ENCODE measurements at regions not wholly inside any gene's neighbourhood (a gene's known extent, or its start where the extent isn't known, plus 50 kb on each side); places are given as distances from the start of the nearest gene placed in this dataset.

- TF ChIP-seq POLR2A (IDR thresholded peaks at IDR 0.05; ENCODE audit: low read depth, low read length) = no peak
- no peak for TF ChIP-seq TAF1 (IDR thresholded peaks at IDR 0.05; ENCODE audit: borderline replicate concordance, low read depth, low read length)
- no peak for TF ChIP-seq POLR2AphosphoS5 (IDR thresholded peaks at IDR 0.05; ENCODE audit: low read depth, low read length)
These were observed 379.0 kb downstream of the ZEB2 start for GRCh38 chr2:144140891-144141290.
